HG03521 (cell line): ENCODE measurements at regions not wholly inside any gene's neighbourhood (a gene's known extent, or its start where the extent isn't known, plus 50 kb on each side); places are given as distances from the start of the nearest gene placed in this dataset.

Source experiments
- ATAC-seq: cut with Tn5 transposase; IDR thresholded peaks from one replicate; pipeline ENCODE4 v1.9.1; 2021; ENCODE audit warnings: mild to moderate bottlenecking, moderate library complexity; ENCODE audit not compliant: unreplicated experiment

GRCh38 chr9:89984214-89984613 is 379.4 kb downstream of the GADD45G start:
- no peak for ATAC-seq

DNA sequence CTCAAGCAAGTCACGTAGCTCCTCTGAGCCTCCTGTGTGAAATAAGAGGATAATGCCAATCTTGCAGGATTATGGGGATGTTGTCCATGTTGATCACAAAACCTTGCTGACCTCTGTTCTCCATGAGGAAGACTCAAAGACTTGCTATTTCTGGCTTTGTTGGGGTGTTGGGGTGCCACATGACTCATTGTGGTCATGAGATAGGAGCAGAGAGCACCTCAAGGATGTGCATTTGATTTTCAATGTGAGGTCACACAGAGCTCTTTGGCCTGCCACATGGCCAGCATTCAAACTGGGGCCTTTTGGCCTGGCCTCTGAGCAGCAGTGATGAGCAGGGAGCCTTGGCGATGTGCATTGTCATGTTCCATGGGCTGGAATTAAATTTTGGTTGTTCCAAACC is 380.3 kb downstream of the GADD45G start:
- ATAC-seq, result no peak

- no peak for ATAC-seq
Measured at GRCh38 chr9:89986190-89986589, 381.4 kb downstream of the GADD45G start.

GRCh38 chr9:89988458-89988857 is 383.6 kb downstream of the GADD45G start:
- no peak for ATAC-seq

DNA sequence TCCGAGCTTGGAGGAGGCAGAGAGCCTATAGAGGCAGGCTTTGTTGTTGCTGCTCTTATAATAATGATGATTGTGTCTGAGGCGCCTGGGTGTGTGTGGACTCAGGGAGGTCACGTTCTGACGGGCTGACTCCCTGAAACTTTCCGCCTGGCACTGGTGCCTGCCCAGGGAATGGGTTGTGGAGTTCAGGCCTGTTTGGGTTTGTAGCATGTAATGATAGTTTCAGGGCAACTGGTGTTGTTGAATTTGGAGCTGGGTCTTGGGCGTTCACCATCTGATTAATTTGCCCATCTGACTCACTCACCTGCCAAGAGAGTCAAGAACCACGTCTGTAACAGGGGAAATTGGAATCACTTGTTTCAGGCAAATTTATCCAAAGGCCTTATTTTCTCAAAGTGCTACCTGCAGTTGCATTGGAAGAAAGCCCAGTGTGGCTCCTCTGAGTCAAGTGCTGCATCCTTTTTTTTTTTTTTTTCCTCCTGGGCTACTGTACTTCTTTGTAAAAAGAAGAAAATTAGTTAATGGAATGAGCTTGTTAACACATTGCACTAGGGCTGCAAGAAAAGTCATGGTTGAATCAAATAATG is 386.5 kb downstream of the GADD45G start:
- ATAC-seq, result no peak

DNA sequence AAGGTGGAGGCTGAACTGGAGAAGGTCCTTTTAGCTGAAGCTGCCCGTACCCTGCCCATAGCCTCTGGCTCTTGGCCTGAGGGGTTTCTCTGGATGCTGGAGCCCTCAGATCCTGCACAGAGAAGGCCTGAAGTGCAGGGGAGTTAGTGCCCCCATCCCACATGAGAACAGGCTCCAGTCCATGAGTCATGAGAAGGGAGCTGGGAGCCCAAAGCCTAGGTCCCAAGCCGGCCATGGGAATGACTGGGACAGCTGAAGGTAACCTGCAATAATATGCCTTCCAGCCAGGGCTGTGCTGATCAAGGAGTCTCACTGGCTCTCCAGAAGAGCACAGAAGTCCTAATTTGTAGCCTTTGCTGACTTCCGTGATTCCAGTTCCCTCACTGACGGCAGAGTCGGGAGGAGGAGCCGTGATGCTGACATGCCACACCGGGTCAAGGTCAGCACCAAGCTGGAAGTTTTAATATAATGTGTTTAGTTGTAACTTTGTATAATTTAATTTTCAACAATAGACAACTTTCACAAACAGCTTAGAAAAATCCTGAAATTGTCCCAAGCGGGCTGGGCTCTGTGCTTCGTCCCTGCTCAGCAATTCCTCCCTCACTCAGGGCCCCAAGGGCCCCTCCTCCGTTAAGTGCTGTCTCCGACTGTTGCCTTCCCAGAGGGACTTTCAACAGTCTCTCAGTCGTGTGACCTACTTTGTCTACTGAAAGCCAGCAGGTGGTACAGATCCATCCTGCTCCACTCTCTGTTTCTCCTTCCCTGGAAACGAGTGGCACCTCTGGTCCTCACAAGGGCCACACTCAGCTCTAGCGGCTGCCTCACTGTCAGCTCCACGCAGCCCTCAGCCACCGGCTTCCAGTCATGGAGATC is 387.8 kb downstream of the GADD45G start:
- ATAC-seq, result no peak

DNA sequence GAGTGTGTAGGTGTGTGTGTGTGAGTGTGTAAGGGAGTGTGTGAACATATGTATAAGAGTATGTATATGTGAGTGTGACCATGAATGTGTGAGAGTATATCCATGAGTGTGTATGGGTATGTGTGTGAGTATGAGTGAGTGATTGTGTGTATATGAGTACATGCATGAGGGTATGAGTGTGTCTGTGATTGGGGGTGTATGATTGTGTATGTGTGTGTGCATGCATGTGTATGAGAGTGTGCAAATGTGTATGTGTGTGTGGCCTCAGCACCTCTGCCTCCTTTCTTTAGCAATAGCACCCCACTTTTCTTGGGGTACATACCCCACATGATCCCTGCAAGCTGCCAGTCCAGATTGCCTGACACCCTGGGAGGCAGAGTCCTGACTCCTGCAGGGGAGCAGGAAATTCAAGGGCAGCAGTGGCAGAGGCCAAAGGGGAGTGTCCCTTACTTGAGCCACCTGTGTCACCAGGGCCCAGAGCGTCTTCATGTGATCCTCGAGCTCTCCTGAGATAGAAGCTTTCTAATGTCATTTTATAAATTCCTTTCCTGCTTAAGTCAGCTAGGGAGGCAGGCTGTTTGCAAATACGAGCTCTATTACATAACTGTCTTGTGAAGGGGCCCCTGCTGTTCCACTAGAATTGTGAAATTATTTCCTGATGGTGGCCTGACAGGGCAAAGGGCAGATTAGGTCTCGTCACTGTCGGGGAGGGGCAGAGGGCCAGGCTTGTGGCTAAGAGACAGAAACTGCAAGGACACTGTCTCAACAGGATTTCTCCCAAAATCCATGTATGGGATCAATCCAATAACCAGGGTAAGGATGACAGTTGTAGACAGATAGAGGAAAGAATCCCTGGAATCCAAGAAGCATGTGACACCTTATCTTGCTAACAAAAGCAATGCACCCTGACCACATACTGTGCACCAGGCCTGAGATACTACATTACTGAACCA is 389.1 kb downstream of the GADD45G start:
- no peak for ATAC-seq

GRCh38 chr9:89994988-89995613 is 390.3 kb downstream of the GADD45G start:
- ATAC-seq, result no peak

DNA sequence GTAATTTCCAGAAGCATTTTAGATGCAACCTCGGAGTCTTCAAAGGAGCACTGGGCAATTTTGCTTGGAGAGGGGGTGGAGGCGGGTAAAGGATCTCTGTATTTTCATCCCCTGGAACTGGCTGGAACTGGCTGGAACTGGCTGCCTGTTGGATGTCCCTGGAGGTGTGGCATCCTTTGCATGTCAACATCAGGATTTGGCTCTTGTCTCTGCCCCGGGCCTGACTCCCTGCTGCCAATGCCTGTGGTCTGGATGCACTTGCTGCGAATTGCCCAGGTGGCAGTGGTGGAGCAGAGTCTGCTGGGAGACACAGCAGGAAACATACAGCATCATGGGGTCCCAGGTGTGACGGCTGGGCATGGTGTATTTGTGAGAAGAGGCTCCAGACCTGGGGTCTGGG is 391.3 kb downstream of the GADD45G start:
- ATAC-seq, result no peak

DNA sequence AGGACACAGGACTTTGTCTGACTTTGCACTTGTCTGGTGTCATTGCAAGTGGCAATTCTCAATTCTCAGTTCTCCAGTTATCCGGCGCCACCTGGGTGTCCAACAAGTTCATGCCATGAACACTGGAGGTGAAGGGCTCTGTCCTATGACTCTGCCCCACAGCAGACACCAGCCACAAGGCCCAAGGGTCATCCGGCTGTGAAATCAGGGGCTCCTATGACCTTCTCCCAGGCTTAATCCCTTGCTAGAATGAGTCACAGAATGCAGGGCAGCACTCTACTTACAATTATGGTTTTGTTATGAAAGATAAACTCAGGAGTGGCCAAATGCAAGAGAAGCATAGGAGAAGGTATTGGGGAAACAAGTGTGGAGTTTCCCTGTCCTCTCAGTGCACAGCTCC is 392.0 kb downstream of the GADD45G start:
- no peak for ATAC-seq

- no peak for ATAC-seq
Measured at GRCh38 chr9:89998633-89999032, 393.8 kb downstream of the GADD45G start.

DNA sequence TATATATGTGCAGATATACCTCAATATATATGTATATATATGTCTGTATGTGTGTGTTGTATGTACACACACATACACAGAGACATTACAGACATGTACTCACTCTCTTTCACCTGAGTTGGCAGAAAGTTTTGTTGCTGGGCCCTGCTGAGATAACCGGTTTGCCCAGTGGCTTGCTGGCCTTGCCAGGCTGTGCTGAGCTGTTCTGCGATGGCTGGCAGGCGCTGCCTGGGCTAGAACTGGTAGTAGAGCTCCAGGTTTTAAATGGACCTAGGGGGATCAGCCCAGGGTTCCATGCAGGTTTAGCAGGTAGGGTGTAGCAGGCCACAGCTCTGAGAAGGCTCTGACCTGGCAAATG is 394.3 kb downstream of the GADD45G start:
- ATAC-seq, result no peak

DNA sequence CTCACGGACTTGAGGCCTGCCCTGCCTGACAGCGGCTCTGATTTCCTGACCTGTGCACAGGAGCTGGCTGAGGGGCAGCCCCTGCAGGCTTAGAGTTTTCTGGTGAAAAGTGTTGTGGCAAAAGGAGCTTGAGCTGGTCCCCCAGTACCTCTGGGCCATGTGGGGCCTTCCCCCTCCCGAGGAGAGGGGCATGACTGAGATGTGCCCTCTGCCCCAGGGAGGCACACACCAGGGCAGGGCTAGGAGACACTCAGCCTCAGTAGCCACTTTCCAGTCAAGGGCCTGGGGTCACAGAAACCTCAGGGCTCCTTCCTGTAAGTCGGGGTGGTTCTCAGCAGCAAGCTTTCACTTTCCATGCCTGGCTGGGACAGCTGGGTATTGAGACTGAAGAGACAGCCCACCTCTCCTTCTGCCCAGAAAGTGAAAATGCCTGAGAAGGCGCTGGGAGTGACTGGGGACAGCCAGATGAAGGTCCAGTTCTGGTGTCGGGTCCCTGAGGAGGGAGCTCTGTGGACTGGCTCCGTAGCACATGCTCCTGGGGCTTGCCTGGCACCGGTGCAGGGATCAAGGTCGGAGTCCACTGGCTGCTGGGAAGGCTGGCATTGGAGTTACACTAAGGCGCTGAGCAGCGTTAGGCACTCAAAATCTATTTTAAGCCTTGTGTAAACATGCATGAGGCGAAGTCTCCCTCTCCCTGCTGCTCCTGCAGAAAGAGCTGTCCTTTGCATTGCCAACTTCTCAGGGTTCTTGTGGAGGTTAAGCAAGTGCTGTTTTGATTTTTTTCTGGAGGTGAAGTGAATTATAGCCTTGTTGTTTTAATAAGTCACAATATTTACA is 394.9 kb downstream of the GADD45G start:
- peak; percentile 90 for ATAC-seq

DNA sequence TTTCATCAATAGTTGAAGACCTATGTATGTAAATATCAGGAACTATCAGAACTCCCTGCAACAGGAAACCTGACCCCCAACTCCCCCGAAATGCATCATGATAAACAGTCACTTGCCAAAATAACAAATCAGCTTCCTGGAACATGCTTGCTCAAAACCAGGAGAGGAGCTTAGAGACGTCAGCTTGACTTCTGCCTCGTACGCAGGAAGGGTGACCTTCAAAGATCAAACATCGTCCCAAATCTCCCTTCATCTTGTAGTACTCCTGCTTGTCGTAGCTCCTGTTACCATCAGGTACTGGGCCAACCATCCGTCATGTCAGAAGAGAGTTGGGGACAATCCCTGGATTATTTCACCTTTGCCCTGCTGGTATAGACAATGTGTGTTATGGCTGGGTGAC is 396.1 kb downstream of the GADD45G start:
- ATAC-seq, result no peak

DNA sequence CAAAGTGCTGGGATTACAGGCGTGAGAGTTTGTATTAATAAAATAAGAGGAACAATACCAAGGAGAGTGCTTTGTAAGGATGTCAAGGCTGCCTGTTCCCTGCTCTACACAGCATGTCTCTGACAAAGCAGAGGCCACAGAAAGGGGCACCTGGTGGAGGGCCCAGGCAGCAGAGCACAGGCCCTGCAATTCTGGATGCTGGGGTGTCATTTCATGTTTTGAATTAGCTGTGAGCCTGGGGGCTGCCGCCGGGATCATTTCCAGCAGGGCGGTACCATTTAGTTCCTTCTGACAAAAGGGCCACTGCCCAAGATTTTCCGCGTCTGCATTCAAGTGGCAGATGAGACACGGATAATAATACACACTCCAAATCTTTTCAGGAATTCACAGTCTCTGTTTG is 396.9 kb downstream of the GADD45G start:
- no peak for ATAC-seq

DNA sequence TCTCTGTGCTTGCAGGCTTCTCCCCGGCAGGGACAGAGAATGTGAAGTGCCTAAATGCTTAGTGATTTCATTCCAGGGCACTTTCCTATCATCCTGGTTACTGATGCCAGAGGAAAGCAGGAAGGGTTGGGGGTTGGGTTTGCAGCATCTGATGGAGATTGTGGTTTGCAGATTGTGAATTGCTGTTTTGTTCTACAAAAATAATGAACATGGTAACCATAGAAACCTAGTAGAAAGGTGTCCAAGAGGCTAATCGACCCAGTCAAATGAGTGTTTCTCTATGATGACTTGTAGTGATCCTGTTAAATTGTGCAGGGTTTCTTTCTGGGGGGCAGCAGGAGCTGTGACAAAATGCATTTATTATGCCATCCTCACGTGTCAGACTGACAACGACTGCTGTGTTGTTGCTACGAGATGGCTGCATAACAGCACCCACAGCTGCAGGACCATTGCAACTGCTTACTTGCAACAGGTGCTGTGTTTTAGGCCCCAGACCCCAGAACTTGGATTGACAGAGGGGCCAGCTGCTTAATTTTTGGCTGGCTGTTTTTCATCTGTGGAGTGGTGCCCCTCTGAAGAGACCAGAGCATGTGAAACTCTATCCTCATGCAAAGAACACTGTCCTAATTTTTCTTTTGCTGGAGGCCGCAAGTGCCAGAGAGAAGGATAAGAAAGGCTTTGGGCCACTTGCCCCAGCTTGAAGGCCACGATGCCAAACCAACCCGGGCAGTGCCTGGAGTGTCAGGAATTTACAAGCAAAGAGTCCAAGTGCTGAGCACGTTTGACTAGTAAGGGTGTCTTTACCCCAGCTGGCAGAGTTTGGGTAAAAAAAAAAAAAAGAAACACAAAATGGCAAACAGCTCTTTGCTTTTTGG is 397.8 kb downstream of the GADD45G start:
- ATAC-seq, result no peak

- no peak for ATAC-seq
Measured at GRCh38 chr9:90005388-90005787, 400.6 kb downstream of the GADD45G start.

DNA sequence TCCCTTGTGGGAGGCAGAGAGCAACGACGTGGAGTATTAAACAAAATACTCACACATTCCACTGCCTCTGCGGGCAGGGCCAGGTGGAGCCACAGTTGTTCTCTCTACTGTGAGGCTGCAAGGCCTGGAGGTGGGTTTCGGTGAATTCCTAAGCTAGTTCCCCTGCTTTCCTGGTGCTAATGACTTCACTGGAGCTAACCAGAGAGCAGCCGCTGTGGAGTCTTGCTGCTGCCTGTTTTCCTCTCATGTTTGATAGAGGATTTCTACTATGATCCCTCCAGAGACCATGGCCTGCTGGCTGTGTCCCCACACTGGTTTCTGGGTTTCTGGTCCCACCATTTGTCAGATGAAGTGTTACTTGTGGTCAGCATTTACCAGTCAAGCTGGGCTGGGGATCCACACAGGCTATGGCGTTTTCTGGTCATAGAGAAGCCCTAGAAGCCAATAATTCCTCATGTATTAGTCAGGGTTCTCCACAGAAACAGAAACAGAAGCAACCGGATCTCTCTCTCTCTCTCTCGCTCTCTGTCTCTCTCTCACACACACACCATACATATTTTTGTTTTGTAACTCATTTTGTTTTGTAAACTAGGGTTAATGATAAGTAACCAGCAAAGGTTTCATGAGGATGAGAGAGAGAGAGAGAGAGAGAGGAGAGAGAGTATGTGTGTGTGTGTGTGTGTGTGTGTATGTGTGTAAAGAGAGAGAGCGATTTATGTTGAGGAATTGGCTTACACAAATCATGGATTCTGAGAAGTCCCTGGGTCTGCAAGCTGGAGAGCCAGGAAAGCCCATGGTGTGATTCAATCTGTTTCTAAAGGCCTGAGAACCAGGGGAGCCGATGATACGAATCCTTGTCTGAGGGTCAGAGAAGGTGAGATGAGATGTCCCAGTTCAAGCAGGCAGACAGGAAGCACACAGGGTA is 403.0 kb downstream of the GADD45G start:
- no peak for ATAC-seq
